ENCODE measurements at regions not wholly inside any gene's neighbourhood (a gene's known extent, or its start where the extent isn't known, plus 50 kb on each side); places are given as distances from the start of the nearest gene placed in this dataset.

DNA sequence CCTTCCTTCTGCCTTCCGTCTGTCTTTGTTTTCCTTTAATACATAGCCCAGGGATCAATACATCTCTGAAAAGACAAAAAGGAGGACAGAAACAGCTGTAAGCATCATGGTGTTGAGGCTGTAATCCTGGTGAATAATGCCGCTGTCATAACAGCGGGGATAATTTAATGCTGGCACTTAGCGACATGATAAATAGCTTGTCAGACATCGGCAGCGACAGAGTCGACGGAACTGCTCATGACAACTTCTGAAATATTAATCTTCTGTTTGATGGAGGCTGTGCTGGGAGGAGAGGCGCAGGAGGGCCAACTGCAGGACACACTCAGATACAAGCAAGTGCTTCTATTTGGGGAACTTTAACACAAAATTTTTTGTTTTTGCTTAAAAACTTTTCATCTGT, 602.2 kb downstream of the GALR1 start:
- H3K27ac ChIP-seq: no peak overlapping the region
- H3K4me1 ChIP-seq: no peaks in the 10 kb centered on the region
- no peaks in the 10 kb centered on the region for H3K36me3 ChIP-seq
- no peaks in the 10 kb centered on the region for H3K9me3 ChIP-seq
- intact Hi-C loops (cut with DNase I): no loop called here
- TF ChIP-seq EP300 (IDR thresholded peaks at IDR 0.05) (no peak), CTCF (IDR thresholded peaks at IDR 0.05) (no peak), POLR2AphosphoS5 (IDR thresholded peaks at IDR 0.05) (no peak), POLR2A (IDR thresholded peaks at IDR 0.05) (no peak)
- H3K27me3 ChIP-seq: no peaks in the 10 kb centered on the region
- H3K4me3 ChIP-seq: no peak overlapping the region
- 19 to 49% methylated on average over 9 of the region's 9 CpGs for WGBS, 2 donors
- no peak for DNase-seq

DNA sequence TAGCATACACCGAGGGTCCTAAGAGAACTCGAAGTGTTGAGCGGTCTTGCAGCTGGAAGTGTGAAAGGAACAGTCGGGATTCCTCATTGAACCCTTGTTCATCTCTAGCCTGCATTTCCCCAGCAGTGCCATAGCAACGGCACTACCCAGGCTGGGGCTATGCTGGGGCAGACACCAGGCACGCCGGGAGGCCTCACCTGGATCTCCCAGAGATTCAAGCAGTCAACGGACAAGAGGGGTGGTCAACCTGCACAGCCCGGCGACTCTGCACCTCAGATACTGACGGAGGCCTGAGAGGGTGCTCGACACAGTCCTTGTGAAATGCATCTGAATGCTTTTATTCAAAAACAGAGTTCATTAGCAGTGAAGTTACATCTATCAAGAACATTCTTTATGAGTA, 604.2 kb downstream of the GALR1 start:
- Histone ChIP-seq H3K9me3 (no peaks in the 10 kb centered on the region), H3K27me3 (no peaks in the 10 kb centered on the region), H3K4me3 (no peak overlapping the region), H3K27ac (no peak overlapping the region), H3K4me1 (no peaks in the 10 kb centered on the region), H3K36me3 (no peaks in the 10 kb centered on the region)
- WGBS, 2 donors: 87 to 90% methylated on average over 12 of the region's 12 CpGs
- no peak for DNase-seq
- TF ChIP-seq CTCF (IDR thresholded peaks at IDR 0.05) (no peak), POLR2AphosphoS5 (IDR thresholded peaks at IDR 0.05) (no peak)
- intact Hi-C loops (cut with DNase I): no loop called here

- no peak for TF ChIP-seq EP300 (IDR thresholded peaks at IDR 0.05)
- TF ChIP-seq POLR2AphosphoS5 (IDR thresholded peaks at IDR 0.05): no peak
- TF ChIP-seq POLR2A (IDR thresholded peaks at IDR 0.05): no peak
- 62 to 75% methylated on average over 9 of the region's 9 CpGs for WGBS, 2 donors
- intact Hi-C loops (cut with DNase I): no loop called here
- DNase-seq: no peak
- no peak overlapping the region for H3K4me3 ChIP-seq
- H3K4me1 ChIP-seq: no peaks in the 10 kb centered on the region
- H3K36me3 ChIP-seq: no peaks in the 10 kb centered on the region
- no peaks in the 10 kb centered on the region for H3K27me3 ChIP-seq
- H3K27ac ChIP-seq: no peak overlapping the region
- no peaks in the 10 kb centered on the region for H3K9me3 ChIP-seq
These were observed 608.3 kb downstream of the GALR1 start for GRCh38 chr18:77857678-77858655.

DNA sequence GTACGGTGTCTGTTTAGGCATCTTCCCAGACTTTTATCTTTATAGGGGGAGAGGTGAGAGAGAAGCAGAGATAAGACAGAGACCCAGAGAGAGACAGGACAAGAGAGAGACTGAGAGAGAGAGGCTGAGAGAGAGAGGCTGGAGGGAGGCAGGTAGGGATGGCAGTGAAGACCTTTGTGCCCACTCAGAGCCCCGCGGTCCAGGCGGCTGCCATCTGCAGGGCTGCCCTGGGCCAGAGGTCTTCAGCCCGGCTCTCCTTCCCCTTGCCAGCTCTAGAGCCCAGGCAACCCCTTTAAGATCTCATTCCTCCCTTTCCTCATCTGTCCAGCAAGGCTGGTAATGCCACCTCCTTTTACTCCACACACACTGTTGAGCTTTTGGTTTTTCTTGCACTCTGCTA, 610.0 kb downstream of the GALR1 start:
- no peaks in the 10 kb centered on the region for H3K36me3 ChIP-seq
- intact Hi-C loops (cut with DNase I): no loop called here
- H3K27ac ChIP-seq: no peak overlapping the region
- no peaks in the 10 kb centered on the region for H3K9me3 ChIP-seq
- 89 to 92% methylated on average over 5 of the region's 5 CpGs for WGBS, 2 donors
- no peak overlapping the region for H3K4me3 ChIP-seq
- no peaks in the 10 kb centered on the region for H3K4me1 ChIP-seq
- no peak for DNase-seq
- TF ChIP-seq POLR2A (IDR thresholded peaks at IDR 0.05) (no peak), CTCF (IDR thresholded peaks at IDR 0.05) (no peak), POLR2AphosphoS5 (IDR thresholded peaks at IDR 0.05) (no peak), EP300 (IDR thresholded peaks at IDR 0.05) (no peak)
- no peaks in the 10 kb centered on the region for H3K27me3 ChIP-seq

GRCh38 chr18:77862066-77862757, 612.6 kb downstream of the GALR1 start:
- Histone ChIP-seq H3K27ac (no peak overlapping the region), H3K36me3 (no peaks in the 10 kb centered on the region), H3K4me1 (no peaks in the 10 kb centered on the region), H3K27me3 (no peaks in the 10 kb centered on the region), H3K4me3 (no peak overlapping the region), H3K9me3 (no peaks in the 10 kb centered on the region)
- DNase-seq: no peak
- intact Hi-C loops (cut with DNase I): no loop called here
- WGBS, 2 donors: 70 to 83% methylated on average over 7 of the region's 7 CpGs
- TF ChIP-seq POLR2A (IDR thresholded peaks at IDR 0.05) (no peak), POLR2AphosphoS5 (IDR thresholded peaks at IDR 0.05) (no peak), EP300 (IDR thresholded peaks at IDR 0.05) (no peak), CTCF (IDR thresholded peaks at IDR 0.05) (no peak)

Data from sigmoid colon (tissue), 6 donors.